Activated CD4-positive, alpha-beta T cell treated with anti-CD3 and anti-CD28 coated beads, Interleukin-10, Interleukin-2, amounts not matched to agents 100 ng/mL and 50 ng/mL, durations not matched to agents 16 hours and 8 hours (primary cell): ENCODE measurements at regions not wholly inside any gene's neighbourhood (a gene's known extent, or its start where the extent isn't known, plus 50 kb on each side); places are given as distances from the start of the nearest gene placed in this dataset.

Source experiments
- DNase-seq: peaks from one replicate; pipeline ENCODE4 v3.0.0-alpha.2; 2020

GRCh38 chr3:148605521-148605920 is 92.2 kb upstream of the AGTR1 start:
- no peak for DNase-seq

DNA sequence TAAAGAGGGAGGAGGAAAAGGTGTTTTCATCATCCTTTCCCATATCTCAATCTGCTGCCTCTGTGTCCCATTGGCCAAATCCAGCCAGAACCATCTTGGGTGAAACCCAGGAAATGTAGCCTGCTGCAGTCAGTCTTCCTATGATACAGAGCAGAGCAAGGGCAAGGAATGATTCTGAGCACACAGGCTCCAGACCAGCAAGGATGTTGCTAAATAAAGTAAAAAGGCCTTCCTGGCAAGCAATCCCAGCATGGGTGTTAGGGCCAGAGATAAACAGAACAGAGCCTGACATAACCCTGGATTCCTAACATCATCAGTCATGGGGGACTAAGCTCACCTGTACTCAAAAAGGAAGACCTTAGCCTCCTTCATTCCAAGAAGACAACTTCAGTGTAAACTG is 90.7 kb upstream of the AGTR1 start:
- no peak for DNase-seq

GRCh38 chr3:148607491-148607890 is 90.2 kb upstream of the AGTR1 start:
- no peak for DNase-seq

- no peak for DNase-seq
Observed at GRCh38 chr3:148612278-148612677, 85.4 kb upstream of the AGTR1 start.

GRCh38 chr3:148615382-148615781 is 82.3 kb upstream of the AGTR1 start:
- DNase-seq = no peak

DNA sequence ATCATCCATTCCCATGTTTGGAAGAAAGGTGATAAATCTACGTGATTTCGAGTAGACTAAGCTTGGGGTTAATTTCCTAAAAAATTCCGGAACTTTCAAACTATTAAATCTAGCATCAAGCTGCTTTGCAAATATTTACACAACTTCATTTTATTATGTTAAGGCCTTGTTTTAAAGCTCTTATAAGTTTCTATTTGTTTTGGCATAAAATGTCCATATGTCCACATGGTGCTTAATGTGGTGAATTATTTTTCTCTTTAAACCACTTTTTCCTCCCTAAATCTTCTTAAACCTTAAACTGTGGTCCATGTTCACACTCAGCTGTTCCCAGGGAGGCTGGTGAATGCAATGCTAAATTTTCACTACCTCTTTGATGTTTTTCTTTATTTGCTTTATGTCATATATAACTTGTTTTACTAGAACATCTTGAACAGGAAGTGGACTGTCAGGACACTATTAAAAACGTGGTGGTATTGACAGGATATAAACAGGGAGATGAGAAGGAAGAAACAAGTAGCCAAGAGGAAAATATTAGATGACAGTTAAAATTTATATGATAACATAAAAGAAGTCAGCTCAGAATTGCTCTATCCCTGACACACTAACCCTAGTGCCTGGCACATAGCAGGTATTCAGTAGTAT is 72.5 kb upstream of the AGTR1 start:
- no peak for DNase-seq

- no peak for DNase-seq
Observed at GRCh38 chr3:148625991-148626390, 71.7 kb upstream of the AGTR1 start.

DNA sequence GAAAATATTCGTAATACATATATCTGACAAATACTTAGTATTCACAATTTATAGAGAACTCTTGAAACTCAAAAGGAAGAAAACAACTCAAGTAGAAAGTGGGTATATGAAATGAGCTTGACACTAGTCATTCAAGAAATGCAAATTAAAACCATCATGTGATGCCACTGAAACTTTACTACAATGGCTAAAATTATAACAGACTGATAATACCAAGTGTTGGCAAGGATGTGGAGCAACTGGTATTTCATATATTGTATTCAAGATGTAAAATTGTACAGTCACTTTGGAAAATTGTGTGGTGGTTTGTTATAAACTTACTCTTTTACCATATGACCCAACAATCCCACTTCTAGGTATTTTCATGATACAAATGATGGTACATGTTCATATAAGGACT is 68.7 kb upstream of the AGTR1 start:
- DNase-seq = no peak

- DNase-seq = no peak
Observed at GRCh38 chr3:148631124-148631903, 66.4 kb upstream of the AGTR1 start.

DNA sequence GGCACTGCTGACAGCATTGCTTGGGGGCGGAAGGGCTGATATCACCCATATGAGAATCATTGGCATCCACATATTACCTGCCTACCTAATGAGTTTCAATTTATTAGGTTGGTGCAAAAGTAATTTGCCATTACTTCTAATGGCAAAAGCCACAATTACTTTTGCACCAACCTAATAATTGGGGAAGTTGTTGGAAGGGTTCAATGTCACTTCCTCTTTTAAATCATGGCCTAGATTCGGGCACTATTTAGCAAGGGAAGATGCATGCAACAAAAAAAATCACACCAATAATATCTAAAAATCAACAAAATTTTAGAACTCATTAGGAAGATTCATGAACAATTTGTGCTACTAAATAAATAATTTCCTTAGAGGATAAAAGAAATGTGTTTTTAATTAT is 56.0 kb upstream of the AGTR1 start:
- DNase-seq = no peak

DNA sequence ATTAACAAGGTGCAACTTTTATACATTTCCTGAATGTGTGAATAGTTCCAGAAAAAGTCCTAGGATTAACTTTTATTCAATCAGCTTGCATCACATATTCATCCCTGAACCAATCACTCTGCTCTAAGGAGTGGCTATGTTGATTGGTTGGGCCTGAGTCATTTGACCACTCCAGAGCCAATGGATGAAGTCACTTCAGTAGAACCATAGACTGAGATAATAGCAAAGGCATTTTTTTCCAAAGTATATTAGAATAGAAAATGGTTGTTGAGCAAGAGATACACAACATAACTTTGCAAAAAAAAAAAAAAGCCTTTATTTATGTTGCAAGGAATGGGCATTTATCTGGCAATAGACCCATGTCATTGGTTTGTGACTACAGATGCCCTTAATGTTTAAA is 55.5 kb upstream of the AGTR1 start:
- DNase-seq = no peak

- DNase-seq = no peak
Observed at GRCh38 chr3:148642616-148643015, 55.1 kb upstream of the AGTR1 start.

- no peak for DNase-seq
Observed at GRCh38 chr3:148643389-148643840, 54.3 kb upstream of the AGTR1 start.

DNA sequence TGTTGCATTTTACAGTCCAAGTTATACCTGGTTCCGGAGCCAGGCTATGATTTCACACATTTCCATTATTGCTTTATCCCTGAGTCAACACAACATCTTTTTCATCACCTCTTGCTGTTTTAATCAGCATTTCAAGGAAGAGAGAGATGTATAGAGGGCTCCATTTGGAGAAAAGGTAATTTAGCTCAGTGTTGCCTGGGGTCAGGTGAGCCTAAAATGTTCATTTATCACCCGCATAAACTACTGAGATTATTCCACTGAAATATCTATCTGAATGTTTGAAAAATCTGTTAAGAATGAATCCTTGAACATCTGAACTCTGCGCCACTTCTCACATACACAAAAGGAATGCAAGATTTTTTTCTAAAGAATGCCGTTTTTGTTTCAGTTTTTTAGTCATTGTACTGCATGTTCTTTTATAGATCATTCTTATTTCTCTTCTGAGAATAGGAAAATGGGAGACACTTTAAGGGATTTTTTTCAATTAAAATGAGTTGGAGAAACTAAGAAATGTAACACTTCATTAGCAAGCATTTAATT is 51.5 kb upstream of the AGTR1 start:
- DNase-seq = no peak
